ENCODE measurements at regions not wholly inside any gene's neighbourhood (a gene's known extent, or its start where the extent isn't known, plus 50 kb on each side); places are given as distances from the start of the nearest gene placed in this dataset.

DNA sequence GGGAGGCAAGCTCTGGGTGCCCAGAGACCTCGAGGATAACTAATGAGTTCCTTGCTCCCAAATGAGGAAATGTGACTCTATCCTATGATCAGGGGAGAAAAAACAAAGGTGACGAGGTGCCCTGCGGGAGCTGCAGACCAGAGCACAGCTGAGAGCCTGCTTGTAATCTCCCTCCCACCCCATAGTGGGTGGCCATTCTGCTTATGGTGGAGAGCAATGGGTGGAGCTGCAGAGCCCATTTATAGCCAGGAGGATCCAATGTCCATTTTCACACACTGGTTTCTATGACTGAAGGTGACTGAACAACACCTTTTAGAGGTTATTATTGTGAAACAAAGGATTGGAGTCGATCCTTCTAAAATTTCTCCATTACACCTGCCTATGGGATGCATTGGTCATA, 153.3 kb downstream of the COL6A3 start:
- H3K27me3 ChIP-seq, result no peaks in the 10 kb centered on the region
- TF ChIP-seq POLR2A (IDR thresholded peaks at IDR 0.05), result no peak
- TF ChIP-seq, protein P1, sequence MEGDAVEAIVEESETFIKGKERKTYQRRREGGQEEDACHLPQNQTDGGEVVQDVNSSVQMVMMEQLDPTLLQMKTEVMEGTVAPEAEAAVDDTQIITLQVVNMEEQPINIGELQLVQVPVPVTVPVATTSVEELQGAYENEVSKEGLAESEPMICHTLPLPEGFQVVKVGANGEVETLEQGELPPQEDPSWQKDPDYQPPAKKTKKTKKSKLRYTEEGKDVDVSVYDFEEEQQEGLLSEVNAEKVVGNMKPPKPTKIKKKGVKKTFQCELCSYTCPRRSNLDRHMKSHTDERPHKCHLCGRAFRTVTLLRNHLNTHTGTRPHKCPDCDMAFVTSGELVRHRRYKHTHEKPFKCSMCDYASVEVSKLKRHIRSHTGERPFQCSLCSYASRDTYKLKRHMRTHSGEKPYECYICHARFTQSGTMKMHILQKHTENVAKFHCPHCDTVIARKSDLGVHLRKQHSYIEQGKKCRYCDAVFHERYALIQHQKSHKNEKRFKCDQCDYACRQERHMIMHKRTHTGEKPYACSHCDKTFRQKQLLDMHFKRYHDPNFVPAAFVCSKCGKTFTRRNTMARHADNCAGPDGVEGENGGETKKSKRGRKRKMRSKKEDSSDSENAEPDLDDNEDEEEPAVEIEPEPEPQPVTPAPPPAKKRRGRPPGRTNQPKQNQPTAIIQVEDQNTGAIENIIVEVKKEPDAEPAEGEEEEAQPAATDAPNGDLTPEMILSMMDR (IDR thresholded peaks at IDR 0.05), result no peak
- H3K4me1 ChIP-seq, result peaks cover 7 to 10% of the 10 kb centered on the region in 2 donors
- H3K4me3 ChIP-seq, result no peak overlapping the region
- no peaks in the 10 kb centered on the region for H3K9me3 ChIP-seq
- intact Hi-C loops (cut with DNase I; ENCODE audit: low total_unique reads), result no loop called here
- H3K27ac ChIP-seq, result no peak overlapping the region
- H3K36me3 ChIP-seq, result no peaks in the 10 kb centered on the region
- DNase-seq, result no peak

DNA sequence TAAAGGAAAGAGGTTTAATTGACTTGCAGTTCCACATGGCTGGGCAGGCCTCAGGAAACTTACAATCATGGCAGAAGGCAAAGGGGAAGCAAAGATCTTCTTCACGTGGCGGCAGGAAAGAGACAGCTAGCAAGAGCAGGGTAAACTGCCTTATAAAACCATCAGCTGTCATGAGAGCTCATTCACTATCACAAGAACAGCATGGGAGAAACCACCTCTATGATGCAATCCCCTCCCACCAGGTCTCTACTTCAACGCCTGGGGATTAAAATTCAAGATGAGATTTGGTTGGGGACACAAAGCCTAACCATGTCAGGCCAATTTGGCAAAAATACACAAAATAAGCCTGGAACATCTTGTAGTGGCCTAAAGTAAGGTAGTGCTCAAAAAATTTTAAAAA, 152.6 kb downstream of the COL6A3 start:
- no peak for DNase-seq
- H3K4me3 ChIP-seq, result no peak overlapping the region
- no peaks in the 10 kb centered on the region for H3K27me3 ChIP-seq
- peaks cover 2 to 10% of the 10 kb centered on the region in 2 donors for H3K4me1 ChIP-seq
- no peaks in the 10 kb centered on the region for H3K36me3 ChIP-seq
- H3K9me3 ChIP-seq, result no peaks in the 10 kb centered on the region
- H3K27ac ChIP-seq, result no peak overlapping the region
- TF ChIP-seq, protein P1 (IDR thresholded peaks at IDR 0.05), result no peak
- TF ChIP-seq POLR2A (IDR thresholded peaks at IDR 0.05), result no peak
- intact Hi-C loops (cut with DNase I; ENCODE audit: low total_unique reads), result no loop called here

DNA sequence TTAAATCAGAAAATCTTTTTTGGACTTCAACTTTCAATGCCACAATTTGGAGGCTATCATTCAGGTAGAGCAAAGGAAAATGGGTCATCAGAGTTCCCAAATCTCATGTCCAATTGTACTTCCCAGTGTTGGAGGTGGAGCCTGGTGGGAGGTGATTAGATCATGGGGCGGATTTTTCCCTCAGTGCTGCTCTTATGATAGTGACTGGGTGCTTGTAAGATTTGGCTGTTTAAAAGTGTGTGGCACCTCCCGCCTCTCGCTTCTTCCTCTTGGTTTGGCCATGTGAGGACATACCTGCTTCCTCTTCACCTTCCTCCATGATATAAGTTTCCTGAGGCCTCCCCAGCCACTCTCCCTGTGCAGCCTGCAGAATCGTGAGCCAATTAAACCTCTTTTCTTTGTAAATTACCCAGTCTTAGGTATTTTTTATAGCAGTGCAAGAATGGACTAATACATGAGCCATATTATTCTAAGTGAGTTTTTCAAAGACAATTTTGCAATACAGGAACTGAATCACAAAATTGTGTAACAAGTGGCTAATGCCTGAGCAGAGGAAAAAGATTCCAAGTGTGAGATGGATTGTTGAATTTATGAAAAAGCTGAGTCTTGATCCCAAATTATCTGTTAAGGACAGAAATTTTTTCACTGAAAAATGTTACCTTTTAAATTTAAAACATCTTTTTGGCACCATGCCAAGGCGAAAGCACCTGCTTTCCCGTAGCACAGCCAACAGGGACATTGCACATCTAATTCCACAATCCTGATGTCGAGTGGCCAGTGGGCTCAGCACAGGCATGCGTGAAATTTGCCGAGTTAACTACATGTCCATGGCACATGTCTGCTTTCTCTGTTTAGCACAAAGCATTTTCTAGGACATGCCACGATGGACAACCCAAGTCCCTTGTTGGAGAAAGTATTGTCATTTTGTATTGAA, 150.9 kb downstream of the COL6A3 start:
- no peaks in the 10 kb centered on the region for H3K9me3 ChIP-seq
- H3K27ac ChIP-seq, result peak overlapping the region in 1 of 2 donors; percentile 16
- TF ChIP-seq, protein P1 (IDR thresholded peaks at IDR 0.05), result no peak
- TF ChIP-seq POLR2A (IDR thresholded peaks at IDR 0.05), result no peak
- peaks cover 0 to 10% of the 10 kb centered on the region in 2 donors for H3K4me1 ChIP-seq
- no peak overlapping the region for H3K4me3 ChIP-seq
- H3K27me3 ChIP-seq, result no peaks in the 10 kb centered on the region
- no peaks in the 10 kb centered on the region for H3K36me3 ChIP-seq
- intact Hi-C loops (cut with DNase I; ENCODE audit: low total_unique reads), result no loop called here
- no peak for DNase-seq

DNA sequence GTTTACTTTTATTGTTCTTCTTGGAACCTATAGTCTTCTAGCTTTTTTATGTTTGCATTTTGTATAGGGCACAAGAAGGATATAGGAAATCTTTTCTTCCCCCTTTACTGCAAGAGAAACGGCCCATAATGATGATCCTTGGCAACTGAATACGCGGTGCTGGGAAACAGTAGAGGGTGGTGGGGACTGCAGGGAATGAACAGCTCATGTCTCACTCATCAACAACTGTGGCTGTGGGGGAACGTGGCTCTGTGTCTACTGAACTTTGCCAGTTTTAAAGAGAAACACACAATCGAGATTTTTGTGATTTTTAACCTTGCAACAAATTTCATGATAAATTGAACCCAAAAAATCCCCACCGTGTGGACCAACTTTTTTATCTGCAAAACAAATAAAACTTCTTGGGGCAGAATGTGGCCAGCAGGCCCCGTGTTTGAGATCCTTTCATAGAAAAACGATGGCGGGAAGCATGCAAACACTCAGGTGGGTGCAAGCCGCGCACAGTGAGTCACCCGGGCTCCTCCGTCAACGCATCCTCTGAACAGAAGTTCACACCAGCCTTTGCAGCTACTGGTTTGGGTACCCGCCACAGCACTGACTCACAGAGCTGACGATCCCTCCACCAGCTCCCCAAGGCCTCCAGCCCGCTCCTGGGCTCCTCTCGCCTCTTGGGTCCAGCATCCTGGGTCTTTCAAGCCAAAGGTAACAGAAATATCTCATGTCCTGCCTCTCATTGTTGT, 149.3 kb downstream of the COL6A3 start:
- Histone ChIP-seq H3K27ac (no peak overlapping the region), H3K4me3 (no peak overlapping the region), H3K9me3 (no peaks in the 10 kb centered on the region), H3K27me3 (no peaks in the 10 kb centered on the region), H3K4me1 (no peaks in the 10 kb centered on the region), H3K36me3 (no peaks in the 10 kb centered on the region)
- TF ChIP-seq, protein P1 (IDR thresholded peaks at IDR 0.05), result no peak
- no peak for DNase-seq
- intact Hi-C loops (cut with DNase I; ENCODE audit: low total_unique reads), result no loop called here

Measured in uterus (tissue), 3 donors.